NOMO-1 treated with DMSO at 0.1 percent for 48 hours (cell line): ENCODE measurements at regions not wholly inside any gene's neighbourhood (a gene's known extent, or its start where the extent isn't known, plus 50 kb on each side); places are given as distances from the start of the nearest gene placed in this dataset.
"Not testable (repeated sequence)": the region's sequence is repeated elsewhere in the genome, so short reads cannot be mapped to it uniquely, and the experiment has no call there.

Source experiments
- DNase-seq: peaks from one replicate; lab custom pipeline; 2025; ENCODE audit not compliant: unreplicated experiment; lab: John Stamatoyannopoulos, UW

DNA sequence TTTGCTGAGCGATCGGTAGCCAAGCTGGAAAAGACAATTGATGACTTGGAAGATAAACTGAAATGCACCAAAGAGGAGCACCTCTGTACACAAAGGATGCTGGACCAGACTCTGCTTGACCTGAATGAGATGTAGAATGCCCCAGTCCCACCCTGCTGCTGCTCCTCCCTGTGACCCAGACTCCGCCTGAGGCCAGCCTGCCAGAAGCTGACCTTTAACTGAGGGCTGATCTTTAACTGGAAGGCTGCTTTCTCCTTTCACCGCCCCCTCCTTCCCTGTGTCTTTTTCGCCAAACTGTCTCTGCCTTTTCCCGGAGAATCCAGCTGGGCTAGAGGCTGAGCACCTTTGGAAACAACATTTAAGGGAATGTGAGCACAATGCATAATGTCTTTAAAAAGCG, 109.0 kb upstream of the TOX3 start:
- DNase-seq = not testable (repeated sequence)

DNA sequence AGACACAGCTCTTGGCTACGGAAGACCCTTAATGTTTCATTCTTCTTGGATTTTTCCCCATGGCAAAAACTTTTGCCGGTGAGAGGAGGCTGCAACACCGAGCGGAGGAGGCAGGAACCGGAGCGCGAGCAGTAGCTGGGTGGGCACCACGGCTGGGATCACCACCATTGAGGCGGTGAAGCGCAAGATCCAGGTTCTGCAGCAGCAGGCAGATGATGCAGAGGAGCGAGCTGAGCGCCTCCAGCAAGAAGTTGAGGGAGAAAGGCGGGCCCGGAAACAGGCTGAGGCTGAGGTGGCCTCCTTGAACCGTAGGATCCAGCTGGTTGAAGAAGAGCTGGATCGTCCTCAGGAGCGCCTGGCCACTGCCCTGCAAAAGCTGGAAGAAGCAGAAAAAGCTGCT, 108.2 kb upstream of the TOX3 start:
- DNase-seq = not testable (repeated sequence)

DNA sequence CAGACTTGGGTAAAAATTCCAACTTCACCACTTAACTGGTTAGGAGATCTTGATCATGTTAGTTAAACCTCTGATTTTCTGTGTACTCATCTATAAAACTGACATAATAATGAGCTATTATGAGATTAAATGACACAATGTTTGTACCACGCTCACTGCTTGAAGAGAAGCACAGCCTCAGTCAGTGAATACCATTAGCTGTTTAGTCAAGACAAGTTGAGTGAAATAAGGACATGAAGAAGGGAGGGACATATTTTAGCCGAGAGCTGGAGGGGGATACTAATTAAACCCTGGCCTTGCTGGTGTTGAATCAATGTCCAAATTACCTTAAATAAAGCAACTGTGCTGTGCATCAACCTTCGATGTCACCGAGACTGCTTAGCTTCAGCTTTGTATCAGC, 105.1 kb upstream of the TOX3 start:
- DNase-seq = no peak

GRCh38 chr16:52650789-52651188, 103.8 kb upstream of the TOX3 start:
- DNase-seq = no peak

DNA sequence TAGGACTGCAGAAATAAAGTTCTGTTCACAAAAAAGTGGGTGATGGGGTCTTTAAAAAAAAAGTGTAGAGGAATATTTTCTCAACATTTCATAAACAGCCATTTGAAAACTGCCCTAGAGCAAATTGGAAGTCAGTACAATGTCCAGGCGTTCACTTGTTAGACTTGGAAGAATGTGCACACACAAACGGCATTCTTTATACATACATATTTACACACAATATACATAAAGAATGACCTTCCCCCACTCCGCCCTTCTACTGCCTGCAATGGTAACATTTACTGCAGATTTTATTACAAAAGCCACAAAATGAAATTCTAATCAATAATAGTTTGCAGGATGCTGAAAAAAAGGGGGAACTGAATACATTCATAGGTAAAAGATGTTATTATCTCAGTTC, 103.4 kb upstream of the TOX3 start:
- no peak for DNase-seq

- no peak for DNase-seq
These were observed 102.9 kb upstream of the TOX3 start for GRCh38 chr16:52649870-52650269.

- DNase-seq = no peak
These were observed 100.6 kb upstream of the TOX3 start for GRCh38 chr16:52647588-52647987.

- DNase-seq = no peak
These were observed 96.1 kb upstream of the TOX3 start for GRCh38 chr16:52643006-52643405.

- no peak for DNase-seq
These were observed 87.6 kb upstream of the TOX3 start for GRCh38 chr16:52634528-52634927.

DNA sequence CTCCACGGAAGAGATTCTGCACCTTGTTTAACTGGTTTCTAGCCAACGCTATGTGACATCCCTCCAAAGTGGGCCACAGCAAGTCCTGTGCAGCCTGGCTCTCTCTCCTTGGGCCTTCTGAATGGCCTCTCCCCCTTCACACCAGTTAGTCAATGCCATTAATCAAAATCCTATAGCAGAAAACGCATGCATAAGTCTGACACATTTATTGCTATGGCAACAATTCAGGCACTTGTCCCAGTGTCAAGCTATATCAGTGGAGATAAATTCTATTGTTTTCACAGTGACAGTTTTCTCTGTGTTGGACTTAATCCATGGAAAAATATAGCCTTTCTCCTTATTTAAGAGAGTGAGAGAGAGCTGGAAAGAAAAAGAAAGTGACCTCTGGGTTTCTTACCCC, 87.2 kb upstream of the TOX3 start:
- no peak for DNase-seq

- DNase-seq = no peak
These were observed 86.3 kb upstream of the TOX3 start for GRCh38 chr16:52633230-52633629.

- no peak for DNase-seq
These were observed 84.8 kb upstream of the TOX3 start for GRCh38 chr16:52631711-52632110.

- DNase-seq = no peak
These were observed 83.8 kb upstream of the TOX3 start for GRCh38 chr16:52630711-52631110.

- no peak for DNase-seq
These were observed 82.4 kb upstream of the TOX3 start for GRCh38 chr16:52629296-52629695.

GRCh38 chr16:52624891-52625290, 77.9 kb upstream of the TOX3 start:
- DNase-seq = no peak

DNA sequence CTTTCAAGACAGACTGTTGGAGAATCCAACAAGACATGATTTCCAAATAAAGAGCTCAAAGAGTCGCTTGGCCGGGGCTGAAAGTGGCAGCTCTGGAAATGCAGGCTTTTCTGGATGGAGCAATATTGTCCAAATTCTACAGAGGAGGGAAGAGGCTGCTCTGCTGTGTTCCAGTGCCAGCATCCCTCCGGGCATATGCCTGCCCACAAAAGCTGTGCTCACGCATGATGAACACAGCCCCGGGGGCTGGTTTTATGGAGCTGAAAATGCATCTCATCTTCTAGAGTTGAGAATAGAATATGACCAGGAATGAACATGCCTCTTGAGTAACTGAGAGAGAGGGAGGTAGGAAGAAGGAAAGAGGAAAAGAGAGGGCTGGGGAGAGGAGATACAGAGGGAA, 74.7 kb upstream of the TOX3 start:
- DNase-seq = no peak

DNA sequence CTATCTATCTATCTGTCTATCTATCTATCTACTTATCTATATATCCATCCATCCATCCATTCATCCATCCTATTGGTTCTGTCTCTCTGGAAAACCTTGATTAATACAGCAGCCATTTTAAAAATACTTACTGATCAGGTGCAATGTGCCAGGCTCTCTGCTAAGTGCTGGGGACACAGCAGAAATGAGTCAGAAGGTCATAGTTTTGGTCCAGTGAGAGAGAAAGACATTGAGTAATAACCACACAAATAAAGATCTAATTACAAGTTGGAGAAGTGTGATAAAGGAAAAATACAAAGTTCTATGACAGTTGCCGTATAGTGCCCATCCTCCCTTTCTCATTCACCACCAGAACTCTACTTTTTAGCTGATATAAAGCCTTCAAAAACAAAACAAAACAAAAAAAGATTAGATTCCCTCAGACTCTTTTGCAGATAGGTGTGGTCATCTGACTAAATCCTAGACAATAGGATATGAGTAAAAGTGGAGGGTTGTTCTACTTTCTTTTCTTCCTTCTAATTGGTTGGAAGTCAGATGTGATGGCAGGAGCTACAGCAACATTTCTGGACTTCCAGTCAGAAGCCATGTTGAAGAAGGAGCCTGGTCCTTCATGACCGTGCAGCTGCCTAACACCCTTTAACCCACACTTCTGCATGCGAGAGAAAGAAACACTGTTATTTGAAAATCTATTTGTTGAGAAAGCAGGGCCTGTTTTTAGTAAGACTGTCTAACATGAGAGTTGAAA, 72.0 kb upstream of the TOX3 start:
- DNase-seq = no peak

DNA sequence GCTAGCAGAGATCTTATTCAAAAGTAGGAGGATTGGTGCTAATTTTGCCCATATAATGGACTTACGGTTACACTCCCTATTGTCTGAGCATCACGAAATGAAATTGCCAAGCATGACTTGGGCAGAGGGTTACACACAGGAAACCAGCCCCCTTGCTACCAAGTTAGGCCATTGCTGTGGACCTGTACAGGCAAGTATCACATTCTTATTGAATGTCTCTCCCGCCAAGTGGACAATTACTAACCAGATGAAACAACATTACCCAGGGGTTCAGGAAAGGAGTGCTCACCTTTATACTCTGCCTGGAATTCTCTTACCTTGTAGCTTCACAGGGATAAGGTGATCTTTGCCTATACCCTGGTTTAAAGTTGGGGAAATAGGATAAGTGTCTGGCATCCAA, 70.6 kb upstream of the TOX3 start:
- no peak for DNase-seq

- DNase-seq = no peak
These were observed 66.6 kb upstream of the TOX3 start for GRCh38 chr16:52613508-52613907.

DNA sequence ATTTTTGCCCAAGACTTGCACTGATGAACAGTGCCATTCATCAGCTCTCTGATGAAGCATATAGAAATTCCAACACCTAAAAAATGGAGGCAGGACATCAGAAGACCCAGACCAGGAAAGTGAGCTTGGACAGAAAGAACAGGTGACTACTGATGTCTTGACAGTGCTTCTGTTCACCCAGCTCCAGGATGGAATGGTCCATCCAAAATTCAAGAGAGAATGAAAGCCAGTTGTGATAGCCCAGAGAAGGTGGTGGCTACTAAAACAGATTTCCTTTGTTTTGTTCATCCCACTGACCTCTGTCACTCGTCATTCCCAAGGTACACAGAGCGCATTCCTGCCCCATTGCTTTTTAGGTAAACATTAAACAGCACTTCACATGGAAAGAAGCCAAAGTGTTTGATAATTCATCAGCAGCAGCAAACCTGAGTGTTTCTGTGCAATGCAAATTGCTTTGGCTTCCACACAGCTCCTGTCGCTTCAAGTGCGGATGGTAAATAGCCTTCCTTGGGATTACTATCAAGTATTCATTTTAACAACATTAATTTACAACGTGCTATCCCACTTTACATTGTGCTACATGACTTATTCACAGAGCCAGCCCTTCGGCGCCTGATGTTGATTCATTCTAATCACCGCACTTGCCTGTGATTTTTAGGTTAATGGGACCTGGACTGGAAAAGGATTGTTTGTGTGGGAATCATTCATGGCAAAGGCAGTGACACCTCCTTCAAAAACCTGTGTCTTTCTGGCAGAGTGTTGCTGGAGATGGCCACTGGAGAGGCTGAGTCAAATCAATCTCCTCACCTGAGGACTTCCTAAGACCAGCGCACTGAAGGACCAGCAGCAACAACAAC, 65.1 kb upstream of the TOX3 start:
- DNase-seq = no peak

- DNase-seq = no peak
These were observed 56.1 kb upstream of the TOX3 start for GRCh38 chr16:52603015-52603414.

DNA sequence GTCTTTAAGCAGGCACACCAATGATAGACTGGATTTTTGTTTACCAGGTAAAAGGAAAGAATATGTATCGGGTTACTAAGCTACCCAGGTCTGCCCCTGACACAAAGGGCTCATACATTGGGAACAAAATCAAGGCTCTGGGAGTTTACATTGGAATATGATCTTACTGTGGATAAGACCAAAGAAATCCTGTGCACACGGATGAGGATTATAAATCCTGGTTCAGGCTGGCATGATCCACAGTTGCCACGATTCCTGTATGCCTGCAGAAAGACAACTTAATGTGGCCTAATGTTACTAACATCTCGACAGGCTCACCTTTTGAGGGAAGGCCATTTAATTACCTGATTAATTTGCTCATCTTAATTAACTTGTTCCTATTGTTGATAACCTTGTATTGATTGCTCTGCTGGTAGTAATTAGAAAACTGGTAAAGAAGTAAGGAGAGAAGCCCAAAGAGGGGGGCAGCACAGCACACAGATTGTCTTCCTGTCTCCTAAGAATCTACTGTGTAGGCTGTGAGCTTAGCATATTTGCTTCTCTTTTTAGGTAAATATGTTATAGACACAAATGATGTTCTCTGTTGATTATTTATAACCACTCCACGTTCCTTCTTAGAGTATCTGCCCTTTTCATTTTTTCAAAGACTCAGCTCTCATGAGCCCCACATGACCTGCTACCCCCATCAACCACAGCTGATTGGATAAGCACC, 51.0 kb upstream of the TOX3 start:
- no peak for DNase-seq
